ENCODE measurements at regions not wholly inside any gene's neighbourhood (a gene's known extent, or its start where the extent isn't known, plus 50 kb on each side); places are given as distances from the start of the nearest gene placed in this dataset.

DNA sequence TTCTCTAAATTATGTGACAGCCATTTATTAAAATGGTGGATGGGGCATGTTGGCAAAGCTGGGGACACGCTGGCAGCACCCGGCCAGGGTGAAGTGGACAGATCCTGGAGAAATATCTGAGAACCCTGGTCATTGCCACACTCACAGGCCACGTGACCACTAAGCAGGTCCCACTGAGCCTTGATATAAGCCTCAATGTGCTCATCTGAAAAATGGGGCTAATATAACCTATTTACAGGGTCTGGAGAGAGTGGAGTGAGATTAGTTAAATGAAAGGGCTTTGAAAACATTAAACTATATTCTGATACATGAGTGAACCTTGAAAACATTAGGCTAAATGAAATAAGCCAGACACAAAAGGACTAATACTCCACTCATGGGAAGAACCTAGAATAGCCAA lies 108.9 kb downstream of the RBFOX3 start:
- DNase-seq (ENCODE audit: low spot score) = no peak

- no peak for DNase-seq (ENCODE audit: low spot score)
Measured at GRCh38 chr17:79500745-79501618, 109.9 kb downstream of the RBFOX3 start.

DNA sequence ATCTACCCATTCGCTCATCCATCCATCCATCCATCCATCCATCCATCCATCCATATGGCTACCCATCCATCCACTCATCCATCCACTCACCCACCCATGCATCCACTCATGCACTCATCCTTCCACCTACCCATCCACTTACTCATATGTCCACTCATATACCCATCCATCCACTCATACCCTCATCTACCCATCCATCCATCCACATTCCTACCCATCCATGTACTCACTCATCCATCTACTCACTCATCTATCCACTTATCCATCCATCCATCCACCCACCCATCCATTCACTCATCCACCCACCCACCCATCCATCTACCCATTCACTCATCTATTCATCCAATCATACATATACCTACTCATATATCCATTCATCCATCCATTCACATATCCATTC lies 112.0 kb downstream of the RBFOX3 start:
- DNase-seq (ENCODE audit: low spot score) = no peak

DNA sequence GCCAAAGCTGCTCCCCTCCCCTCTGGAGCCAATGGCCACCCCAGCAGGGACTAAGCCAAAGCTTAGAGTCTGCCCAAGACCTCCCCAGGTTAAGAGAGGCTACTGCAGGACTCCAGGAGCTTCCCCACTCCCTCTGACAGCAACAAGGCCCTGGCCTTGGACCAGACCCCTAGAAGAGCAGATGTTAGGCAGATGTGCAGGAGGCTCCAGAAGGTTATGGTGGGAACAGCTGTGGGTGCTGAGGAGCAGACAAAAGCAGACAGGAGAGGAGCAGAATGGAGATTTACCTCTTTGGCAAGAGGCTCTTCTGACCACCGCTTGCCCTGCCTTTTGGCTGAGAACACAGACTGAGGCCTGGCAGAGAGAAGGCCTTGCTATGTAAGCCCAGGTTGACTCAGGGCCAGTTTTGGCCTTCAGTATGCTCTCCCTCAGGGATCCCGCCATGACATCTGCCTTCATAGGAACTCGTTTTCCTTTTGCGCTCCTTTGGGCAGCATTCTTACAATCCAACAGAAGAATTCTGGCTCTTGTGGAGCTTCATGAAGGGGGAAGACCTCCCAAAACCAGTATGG lies 113.0 kb downstream of the RBFOX3 start:
- no peak for DNase-seq (ENCODE audit: low spot score)

GRCh38 chr17:79496422-79497005 lies 114.3 kb downstream of the RBFOX3 start:
- DNase-seq (ENCODE audit: low spot score) = no peak

GRCh38 chr17:79495665-79496064 lies 115.2 kb downstream of the RBFOX3 start:
- DNase-seq (ENCODE audit: low spot score) = no peak

- DNase-seq (ENCODE audit: low spot score) = no peak
Measured at GRCh38 chr17:79491006-79491405, 119.8 kb downstream of the RBFOX3 start.

DNA sequence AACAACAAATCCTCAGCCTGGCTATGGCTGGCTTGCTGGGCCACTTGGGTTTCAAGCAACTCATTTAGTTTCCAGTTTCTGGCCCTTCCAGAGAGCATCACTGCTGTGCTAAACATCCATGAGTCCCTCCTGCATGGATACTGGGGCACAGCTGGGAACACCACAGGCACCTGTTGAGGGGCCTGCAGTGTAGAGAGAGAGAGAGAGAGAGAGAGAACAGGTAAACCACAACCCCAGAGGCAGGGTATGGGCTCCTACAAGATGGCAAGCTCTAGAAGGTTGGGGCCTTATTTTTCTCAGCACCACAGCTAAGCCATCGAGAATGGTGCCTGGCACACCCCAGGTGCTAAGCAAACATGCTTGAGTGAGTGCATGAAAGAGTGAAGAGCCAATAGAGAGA lies 120.3 kb downstream of the RBFOX3 start:
- DNase-seq (ENCODE audit: low spot score) = no peak

DNA sequence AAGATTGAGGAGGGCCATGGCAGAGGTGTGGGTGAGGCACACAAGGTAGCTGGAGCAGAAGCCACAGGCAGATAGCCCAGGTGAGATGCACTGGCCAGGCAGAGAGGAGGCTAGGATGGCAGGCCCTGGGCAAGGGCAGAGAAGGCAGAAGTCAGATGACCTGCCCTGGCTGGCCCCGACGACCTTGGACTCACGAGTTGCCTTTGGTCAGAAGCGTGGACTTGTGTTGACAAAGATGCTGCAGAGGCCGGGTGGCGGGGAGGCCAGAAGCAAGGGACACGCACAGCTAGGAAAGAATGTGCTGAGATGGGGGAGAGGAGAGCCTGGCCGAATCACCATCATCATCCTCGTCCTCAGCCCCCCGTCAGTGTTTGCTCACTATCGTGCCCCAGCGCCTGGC lies 123.7 kb downstream of the RBFOX3 start:
- DNase-seq (ENCODE audit: low spot score) = no peak

- DNase-seq (ENCODE audit: low spot score) = no peak
Measured at GRCh38 chr17:79485991-79486390, 124.9 kb downstream of the RBFOX3 start.

DNA sequence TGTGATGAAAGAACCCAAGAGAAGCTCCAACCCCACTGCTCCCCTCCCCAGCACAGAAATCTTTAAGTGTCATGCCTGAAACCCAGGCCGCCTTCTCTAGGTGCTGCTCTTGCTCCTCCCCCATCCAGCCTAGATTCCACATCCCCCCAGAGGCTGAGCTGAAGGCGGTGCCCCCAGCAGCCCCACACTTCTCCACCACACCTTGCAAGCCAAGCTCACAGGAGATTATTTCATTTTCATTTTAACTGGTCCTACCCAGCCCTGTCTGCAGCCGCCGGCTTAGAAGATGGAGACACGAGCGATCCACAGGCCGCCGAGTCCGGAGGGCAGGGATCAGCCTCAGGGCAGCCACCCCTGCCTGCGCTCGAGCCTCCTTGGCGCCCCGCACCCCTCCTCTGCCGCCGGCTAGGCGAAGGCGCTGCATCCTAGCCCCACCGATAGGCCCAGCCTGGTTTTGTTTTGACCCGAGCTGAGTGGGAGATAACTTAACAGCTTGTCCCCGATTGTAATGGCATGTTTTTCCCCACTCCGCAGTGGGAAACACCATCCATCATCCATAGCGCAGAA lies 125.3 kb downstream of the RBFOX3 start:
- no peak for DNase-seq (ENCODE audit: low spot score)

DNA sequence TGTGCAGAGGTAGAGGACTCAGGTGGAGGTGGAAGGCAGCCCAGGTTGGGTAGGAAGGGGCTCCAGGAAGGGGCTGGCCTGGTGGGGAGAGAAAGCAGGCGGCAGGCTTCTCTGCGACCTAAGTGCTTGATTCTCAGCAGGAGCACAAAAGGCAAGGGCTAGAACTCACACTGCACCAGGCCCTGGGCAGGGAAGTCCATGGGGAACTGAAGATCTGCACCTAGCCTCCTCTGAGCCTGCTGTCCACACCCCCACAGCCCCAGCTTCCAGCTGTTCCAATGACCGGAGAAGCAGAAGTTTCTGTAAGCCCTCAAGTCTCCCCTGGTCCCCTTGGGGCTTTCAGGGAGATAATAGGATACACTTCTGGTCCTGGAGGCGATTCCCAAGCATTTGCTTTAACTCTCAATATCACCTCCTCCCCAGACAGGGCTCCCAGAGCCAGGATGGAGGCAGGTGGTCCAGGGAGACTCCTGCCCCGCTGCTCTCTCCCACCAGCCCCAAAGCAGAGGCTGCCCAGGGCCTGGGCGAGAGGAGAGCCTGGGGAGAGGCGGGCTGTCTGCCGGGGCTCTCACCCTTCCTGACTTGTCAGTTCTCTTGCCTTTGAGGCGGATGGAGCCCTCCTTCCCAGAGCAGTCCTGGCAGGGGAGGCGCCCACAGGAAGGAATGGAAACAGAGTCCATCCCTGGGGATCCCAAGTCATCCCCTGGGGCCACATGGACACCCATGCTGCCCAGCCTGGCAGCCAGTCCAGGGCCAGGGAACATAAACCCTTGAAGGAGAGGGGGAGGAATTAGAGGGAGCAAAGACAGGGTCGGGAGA lies 126.0 kb downstream of the RBFOX3 start:
- DNase-seq (ENCODE audit: low spot score) = no peak

DNA sequence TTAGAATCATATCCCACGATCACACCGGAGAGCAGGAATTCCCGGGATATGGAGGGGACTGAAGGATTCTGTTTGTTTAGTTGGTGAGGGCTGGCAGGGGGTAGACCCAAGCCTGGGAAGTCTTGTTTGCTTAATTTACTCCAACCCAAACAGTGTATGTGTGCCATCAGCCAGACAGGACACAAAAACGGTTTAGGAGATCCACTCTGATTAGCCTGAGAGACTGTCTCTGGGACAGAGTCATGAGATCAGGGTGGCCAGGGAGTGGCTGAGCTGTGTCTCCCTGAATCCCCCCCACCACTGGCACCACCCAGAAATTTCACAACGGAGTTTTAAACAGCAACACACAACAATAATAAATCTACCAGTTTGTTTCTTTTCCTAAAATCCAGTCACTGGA lies 127.0 kb downstream of the RBFOX3 start:
- no peak for DNase-seq (ENCODE audit: low spot score)

DNA sequence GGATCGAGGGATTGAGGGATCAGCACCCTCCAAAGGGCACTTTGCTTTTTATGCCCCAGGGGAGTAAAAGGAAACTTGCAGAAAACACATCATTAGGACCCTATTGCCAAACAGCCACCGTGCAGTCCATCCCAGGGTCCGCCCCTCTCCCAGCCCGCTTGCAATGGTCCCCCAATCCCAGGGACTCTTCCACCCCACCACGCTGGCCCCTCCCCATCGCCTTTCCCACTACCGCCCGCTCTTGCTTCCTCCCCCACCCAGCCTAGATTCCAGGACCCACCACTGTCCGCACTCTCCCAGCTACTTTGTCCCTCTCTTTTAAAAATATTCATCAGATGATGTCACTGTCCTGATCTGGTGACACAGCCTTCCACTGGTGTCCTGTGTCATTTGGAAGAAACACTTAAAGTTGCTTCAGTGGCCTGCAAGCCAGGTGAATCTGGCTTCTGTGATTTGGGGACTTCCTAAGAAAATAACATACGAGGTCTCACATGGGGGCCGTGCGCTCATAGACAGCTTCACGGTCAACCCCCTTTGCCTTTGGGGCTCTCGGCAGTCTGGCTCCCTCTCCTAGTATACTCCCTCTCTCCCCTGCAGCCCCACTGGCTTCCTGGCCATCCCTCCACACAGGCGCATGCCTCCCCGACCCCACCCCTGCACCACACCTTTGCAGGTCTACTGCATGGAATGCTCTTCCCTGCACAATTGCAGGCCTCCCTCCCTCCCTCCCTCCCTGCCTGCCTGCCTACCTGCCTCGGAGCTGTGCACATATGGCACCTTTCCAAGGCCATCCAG lies 127.9 kb downstream of the RBFOX3 start:
- no peak for DNase-seq (ENCODE audit: low spot score)

DNA sequence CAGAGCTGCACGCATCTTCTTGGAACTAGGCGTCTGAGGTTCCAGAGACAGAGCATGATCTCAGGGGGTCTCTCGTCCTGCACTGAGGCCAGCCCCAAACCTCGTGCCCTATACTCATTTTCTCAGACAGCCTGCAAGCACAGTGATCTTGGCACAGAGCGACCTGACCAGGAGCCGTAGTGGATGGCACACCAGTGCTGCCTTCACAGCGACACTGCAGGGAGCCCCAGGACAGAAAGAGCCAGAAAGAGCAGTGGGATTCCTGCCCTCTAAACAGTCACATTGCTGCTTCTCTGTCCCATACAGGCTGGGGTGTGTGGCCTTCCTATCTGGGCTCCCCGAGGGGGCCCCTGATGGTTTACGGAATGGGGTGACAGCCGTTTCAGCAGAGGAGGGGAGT lies 131.0 kb downstream of the RBFOX3 start:
- no peak for DNase-seq (ENCODE audit: low spot score)

GRCh38 chr17:79478841-79479240 lies 132.0 kb downstream of the RBFOX3 start:
- no peak for DNase-seq (ENCODE audit: low spot score)

DNA sequence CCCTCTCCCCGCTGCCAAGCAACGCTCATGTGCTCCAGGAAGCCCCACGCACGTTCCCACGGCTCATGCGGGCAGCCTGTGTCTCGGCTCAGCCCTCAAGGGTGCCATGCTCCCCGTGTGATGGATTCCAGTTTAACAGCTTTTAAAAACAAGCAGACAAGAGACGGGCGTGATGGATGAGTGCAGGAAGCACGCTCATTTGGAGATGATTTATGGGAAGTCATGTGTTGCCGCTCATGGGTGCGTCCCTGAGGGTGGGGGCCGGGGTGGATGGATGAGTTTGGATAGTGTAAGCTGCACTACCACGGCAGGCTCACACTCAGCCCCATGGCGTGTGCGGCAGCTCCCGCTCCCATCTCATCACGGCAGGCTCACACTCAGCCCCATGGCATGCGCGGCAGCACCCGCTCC lies 132.8 kb downstream of the RBFOX3 start:
- no peak for DNase-seq (ENCODE audit: low spot score)

DNA sequence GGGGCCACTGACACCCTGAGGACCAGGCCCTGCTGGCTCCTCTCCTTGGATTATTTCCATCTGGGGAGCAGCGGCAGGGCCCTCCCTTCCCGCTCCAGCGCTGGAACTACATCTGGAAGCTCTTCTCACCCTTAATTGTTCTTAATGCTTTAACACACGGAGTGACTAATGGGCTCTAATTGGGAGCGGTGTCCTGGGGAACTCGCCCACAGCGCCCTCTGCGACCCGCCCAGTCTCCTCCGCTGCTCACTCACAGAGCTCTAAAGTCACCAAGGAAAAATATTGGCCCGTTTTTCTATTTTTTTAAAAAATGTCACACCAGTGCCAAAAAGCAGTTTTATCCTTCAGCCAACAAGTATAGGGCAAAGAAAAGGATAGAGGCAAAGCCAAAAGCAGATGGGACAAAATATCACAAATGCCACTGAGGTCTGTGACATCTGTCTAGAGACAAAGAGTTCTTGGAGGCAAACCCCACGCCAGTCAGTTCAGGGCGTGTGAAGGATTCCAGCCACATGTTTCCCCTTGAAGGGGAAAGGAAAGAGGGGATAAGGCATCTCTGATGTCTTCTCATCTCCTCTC lies 134.7 kb downstream of the RBFOX3 start:
- no peak for DNase-seq (ENCODE audit: low spot score)

- no peak for DNase-seq (ENCODE audit: low spot score)
Measured at GRCh38 chr17:79473876-79474440, 136.9 kb downstream of the RBFOX3 start.

DNA sequence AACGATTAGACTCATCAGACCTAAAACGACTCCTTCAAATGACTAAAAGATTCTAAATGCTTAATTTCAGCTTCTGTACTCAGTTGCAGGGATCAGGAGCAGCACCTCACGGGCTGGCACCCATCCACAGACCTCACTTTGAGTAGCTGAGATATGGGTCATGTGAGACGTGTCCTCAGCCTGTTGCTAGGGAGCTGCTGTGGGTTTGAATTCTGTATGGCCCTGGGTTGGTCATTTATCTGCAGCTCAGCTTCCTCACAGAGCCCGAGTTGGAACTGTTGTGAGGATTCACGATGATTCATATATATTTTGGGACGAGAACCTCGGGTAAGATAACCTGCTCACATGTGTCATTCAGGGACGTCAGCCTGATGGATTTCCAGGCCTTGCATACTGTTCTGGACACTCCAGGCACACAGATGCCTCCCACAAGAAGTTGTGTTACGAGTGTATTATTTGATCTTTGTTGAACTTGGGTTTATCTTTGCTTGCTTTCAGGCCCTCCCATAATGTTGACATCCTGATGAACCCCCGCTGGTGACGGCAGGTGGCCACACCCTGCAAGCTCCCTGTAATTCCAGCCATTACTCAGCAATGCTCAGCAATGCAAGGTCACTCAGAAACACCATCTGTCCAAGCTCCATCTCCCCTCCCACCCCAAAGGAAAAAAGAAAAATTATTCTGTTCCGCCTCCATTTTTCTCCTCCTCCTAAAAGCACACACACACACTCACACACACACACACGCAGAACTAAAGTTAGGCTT lies 137.6 kb downstream of the RBFOX3 start:
- no peak for DNase-seq (ENCODE audit: low spot score)
